ENCODE measurements at regions not wholly inside any gene's neighbourhood (a gene's known extent, or its start where the extent isn't known, plus 50 kb on each side); places are given as distances from the start of the nearest gene placed in this dataset.

DNA sequence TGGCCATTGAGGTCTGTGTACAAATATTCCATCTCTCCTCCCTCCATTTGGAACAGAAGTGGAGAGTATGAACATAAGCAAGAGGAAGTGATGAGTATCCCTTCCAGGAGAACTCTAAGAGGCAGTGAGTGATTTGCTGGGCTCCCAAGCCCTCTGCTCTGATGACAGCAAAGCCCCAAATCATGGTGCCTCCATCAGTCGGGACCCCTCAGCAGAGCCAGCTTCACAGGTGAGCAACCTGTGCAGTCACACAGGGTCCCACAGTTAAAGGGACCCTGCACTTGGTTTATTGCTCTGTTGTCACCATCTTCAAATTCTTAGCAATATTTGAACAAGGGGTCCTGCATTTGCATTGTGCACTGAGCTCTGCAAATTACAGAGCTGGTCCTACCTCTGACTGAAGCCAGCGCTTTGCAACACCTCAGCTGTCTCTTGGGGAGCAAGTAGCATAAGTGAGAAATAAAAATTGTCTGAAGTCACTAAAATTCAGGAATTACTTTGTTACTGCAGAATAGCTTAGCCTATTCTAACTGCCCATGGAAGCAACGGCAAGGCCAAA, 466.4 kb downstream of the MN1 start:
- no peak overlapping the region for H3K27ac ChIP-seq
- intact Hi-C loops (cut with DNase I) = no loop called here
- no peaks in the 10 kb centered on the region for H3K9me3 ChIP-seq
- DNase-seq (no peak), ATAC-seq (no peak)
- H3K27me3 ChIP-seq = no peaks in the 10 kb centered on the region
- peaks cover 5% of the 10 kb centered on the region for H3K4me1 ChIP-seq
- TF ChIP-seq CTCF (IDR thresholded peaks at IDR 0.05) = no peak
- H3K4me3 ChIP-seq = no peak overlapping the region
- H3K36me3 ChIP-seq = no peaks in the 10 kb centered on the region

GRCh38 chr22:27336151-27337090, 465.1 kb downstream of the MN1 start:
- TF ChIP-seq CTCF (IDR thresholded peaks at IDR 0.05) = no peak
- Histone ChIP-seq H3K27ac (no peak overlapping the region), H3K4me1 (peaks cover 5% of the 10 kb centered on the region), H3K9me3 (no peaks in the 10 kb centered on the region), H3K4me3 (no peak overlapping the region), H3K36me3 (no peaks in the 10 kb centered on the region), H3K27me3 (no peaks in the 10 kb centered on the region)
- DNase-seq (no peak), ATAC-seq (no peak)
- intact Hi-C loops (cut with DNase I) = no loop called here

- ATAC-seq (no peak), DNase-seq (no peak)
- H3K27me3 ChIP-seq = no peaks in the 10 kb centered on the region
- intact Hi-C loops (cut with DNase I) = no loop called here
- H3K36me3 ChIP-seq = no peaks in the 10 kb centered on the region
- no peak for TF ChIP-seq CTCF (IDR thresholded peaks at IDR 0.05)
- H3K9me3 ChIP-seq = no peaks in the 10 kb centered on the region
- H3K27ac ChIP-seq = no peak overlapping the region
- no peaks in the 10 kb centered on the region for H3K4me1 ChIP-seq
- H3K4me3 ChIP-seq = no peak overlapping the region
Measured at GRCh38 chr22:27337676-27338075, 463.9 kb downstream of the MN1 start.

- no peak overlapping the region for H3K27ac ChIP-seq
- no peaks in the 10 kb centered on the region for H3K9me3 ChIP-seq
- DNase-seq = no peak
- no peaks in the 10 kb centered on the region for H3K27me3 ChIP-seq
- intact Hi-C loops (cut with DNase I) = no loop called here
- no peak overlapping the region for H3K4me3 ChIP-seq
- no peaks in the 10 kb centered on the region for H3K4me1 ChIP-seq
- ATAC-seq = no peak
- no peak for TF ChIP-seq CTCF (IDR thresholded peaks at IDR 0.05)
- no peaks in the 10 kb centered on the region for H3K36me3 ChIP-seq
Measured at GRCh38 chr22:27340047-27340446, 461.5 kb downstream of the MN1 start.

GRCh38 chr22:27344546-27344945, 457.0 kb downstream of the MN1 start:
- H3K27ac ChIP-seq = no peak overlapping the region
- peak; percentile 29 for ATAC-seq
- no peak for DNase-seq
- H3K4me1 ChIP-seq = no peaks in the 10 kb centered on the region
- H3K9me3 ChIP-seq = no peaks in the 10 kb centered on the region
- H3K27me3 ChIP-seq = no peaks in the 10 kb centered on the region
- H3K4me3 ChIP-seq = no peak overlapping the region
- no peak for TF ChIP-seq CTCF (IDR thresholded peaks at IDR 0.05)
- intact Hi-C loops (cut with DNase I) = no loop called here
- no peaks in the 10 kb centered on the region for H3K36me3 ChIP-seq
